Liver (tissue), 8 donors: ENCODE measurements at regions not wholly inside any gene's neighbourhood (a gene's known extent, or its start where the extent isn't known, plus 50 kb on each side); places are given as distances from the start of the nearest gene placed in this dataset.

Experiments used
- DNase-seq: peaks from one replicate; pipeline ENCODE4 v3.0.0-alpha.2; 2017; ENCODE audit warnings: low spot score
- H3K27ac ChIP-seq, 2 donors: one replicate each; pipeline ENCODE4 v1.7.0; 2013; ENCODE audit warnings: inconsistent platforms in 2 of 2, low read length in 2 of 2, control low read depth in 1 of 2, low read depth in 1 of 2, mild to moderate bottlenecking in 1 of 2
- H3K27me3 ChIP-seq, 4 donors: one replicate each; pipeline versions ENCODE4 v1.6.1 to v1.7.0; 2013; ENCODE audit warnings: low read length in 3 of 4, inconsistent platforms in 1 of 4, mild to moderate bottlenecking in 1 of 4, moderate library complexity in 1 of 4; ENCODE audit not compliant: control insufficient read depth in 4 of 4, insufficient read depth in 4 of 4
- H3K36me3 ChIP-seq, 4 donors: one replicate each; pipeline versions ENCODE4 v1.6.1 to v1.7.0; 2013; ENCODE audit warnings: low read length in 3 of 4, mild to moderate bottlenecking in 3 of 4, low read depth in 1 of 4, moderate library complexity in 1 of 4; ENCODE audit not compliant: control insufficient read depth in 4 of 4, insufficient read depth in 3 of 4
- H3K4me1 ChIP-seq, 4 donors: one replicate each; pipeline versions ENCODE4 v1.6.1 to v1.7.0; 2013; ENCODE audit warnings: low read length in 3 of 4, mild to moderate bottlenecking in 3 of 4, moderate library complexity in 1 of 4; ENCODE audit not compliant: control insufficient read depth in 4 of 4, insufficient read depth in 4 of 4
- H3K4me3 ChIP-seq, 3 donors: one replicate each; pipeline versions ENCODE4 v1.6.1 to v1.7.0; 2013; ENCODE audit warnings: low read length in 3 of 3, control low read depth in 1 of 3, low read depth in 1 of 3, mild to moderate bottlenecking in 1 of 3
- H3K9ac ChIP-seq, 2 donors: one replicate each; pipeline ENCODE4 v1.7.0; 2013; ENCODE audit warnings: low read length in 2 of 2, mild to moderate bottlenecking in 2 of 2, moderate library complexity in 2 of 2, control low read depth in 1 of 2, low read depth in 1 of 2
- H3K9me3 ChIP-seq, 4 donors: one replicate each; pipeline versions ENCODE4 v1.6.1 to v1.7.0; 2013; ENCODE audit warnings: low read length in 3 of 4; ENCODE audit not compliant: control insufficient read depth in 4 of 4
- ATF3 ChIP-seq: IDR thresholded peaks from 2 replicates; pipeline ENCODE4 v1.6.1; 2016; ENCODE audit warnings: antibody characterized with exemption
- CTCF ChIP-seq: fragments of 150-350 bp; IDR thresholded peaks from 2 replicates; pipeline ENCODE4 v1.5.1; 2017; ENCODE audit warnings: improper control_type of control experiment, low read depth, low read length; ENCODE audit not compliant: missing input control
- EGR1 ChIP-seq, 2 donors: IDR thresholded peaks; 2 replicates each; pipeline ENCODE4 v1.6.1; 2016 to 2018; ENCODE audit warnings: antibody characterized with exemption in 2 of 2, low read depth in 2 of 2
- FOXA1 ChIP-seq: IDR thresholded peaks from 2 replicates; pipeline ENCODE4 v1.6.1; 2016; ENCODE audit warnings: antibody characterized with exemption
- FOXA2 ChIP-seq: IDR thresholded peaks from 2 replicates; pipeline ENCODE4 v1.6.1; 2016; ENCODE audit warnings: antibody characterized with exemption
- GABPA ChIP-seq, 2 donors: IDR thresholded peaks in 1 of 2; conservative IDR thresholded peaks in 1 of 2; 2 replicates each; pipeline ENCODE4 v1.6.1; 2016; ENCODE audit warnings: antibody characterized with exemption in 2 of 2, mild to moderate bottlenecking in 1 of 2, moderate library complexity in 1 of 2
- HNF4A ChIP-seq, 2 donors: conservative IDR thresholded peaks; 2 replicates each; pipeline ENCODE4 v1.6.1; 2016; ENCODE audit warnings: antibody characterized with exemption in 2 of 2, mild to moderate bottlenecking in 2 of 2
- HNF4G ChIP-seq: IDR thresholded peaks from 2 replicates; pipeline ENCODE4 v1.6.1; 2016; ENCODE audit warnings: antibody characterized with exemption
- JUND ChIP-seq, 2 donors: IDR thresholded peaks; 2 replicates each; pipeline ENCODE4 v1.6.1; 2016; ENCODE audit warnings: antibody characterized with exemption in 2 of 2
- MAX ChIP-seq: IDR thresholded peaks from 2 replicates; pipeline ENCODE4 v1.6.1; 2016; ENCODE audit warnings: antibody characterized with exemption
- NR2F2 ChIP-seq: IDR thresholded peaks from 2 replicates; pipeline ENCODE4 v1.6.1; 2016; ENCODE audit warnings: antibody characterized with exemption
- REST ChIP-seq: IDR thresholded peaks from 2 replicates; pipeline ENCODE4 v1.6.1; 2016; ENCODE audit warnings: antibody characterized with exemption, mild to moderate bottlenecking
- RXRA ChIP-seq, 2 donors: IDR thresholded peaks; 2 replicates each; pipeline ENCODE4 v1.6.1; 2017 to 2018; ENCODE audit warnings: antibody characterized with exemption in 2 of 2, mild to moderate bottlenecking in 1 of 2
- SP1 ChIP-seq: IDR thresholded peaks from 2 replicates; pipeline ENCODE4 v1.6.1; 2018; ENCODE audit warnings: antibody characterized with exemption, mild to moderate bottlenecking
- TAF1 ChIP-seq: conservative IDR thresholded peaks from 2 replicates; pipeline ENCODE4 v1.6.1; 2016; ENCODE audit warnings: antibody characterized with exemption, mild to moderate bottlenecking
- YY1 ChIP-seq: IDR thresholded peaks from 2 replicates; pipeline ENCODE4 v1.6.1; 2016; ENCODE audit warnings: antibody characterized with exemption, mild to moderate bottlenecking
- ZBTB33 ChIP-seq: IDR thresholded peaks from 2 replicates; pipeline ENCODE4 v1.6.1; 2016; ENCODE audit warnings: antibody characterized with exemption
- WGBS: extraction: QIAGEN DNeasy Blood & Tissue Kit; methylation state at CpG from one replicate; pipeline ENCODE4 v1.1.7; 2013; 5-methylcytosine and 5-hydroxymethylcytosine counted together
- donor health status: healthy.
- donor health status: healthy.
- donor health status: healthy.
- donor health status: healthy.
- donor health status: healthy.

GRCh38 chr11:133785795-133786340 lies 59.4 kb downstream of the SPATA19 start (continued):
- no peak for TF ChIP-seq REST
- TF ChIP-seq JUND (IDR thresholded peaks at IDR 0.05), result no peak

- H3K27me3 ChIP-seq, result peaks cover 0 to 9% (median 2%) of the 10 kb centered on the region in 4 donors
- no peaks in the 10 kb centered on the region for H3K36me3 ChIP-seq
- peaks cover 0 to 3% (median 2%) of the 10 kb centered on the region in 4 donors for H3K4me1 ChIP-seq
- H3K27ac ChIP-seq, result no peak overlapping the region
- no peak for DNase-seq
- no peak overlapping the region for H3K4me3 ChIP-seq
- TF ChIP-seq YY1 (no peak), HNF4A (conservative IDR thresholded peaks at IDR 0.05) (no peak), CTCF (no peak), HNF4G (no peak), TAF1 (no peak), NR2F2 (no peak), FOXA1 (no peak), MAX (no peak), SP1 (no peak), FOXA2 (no peak), REST (no peak), JUND (IDR thresholded peaks at IDR 0.05) (no peak), EGR1 (IDR thresholded peaks at IDR 0.05; ENCODE audit: low read depth in 2 of 2) (no peak), ZBTB33 (no peak), GABPA (IDR thresholded peaks at IDR 0.05 in 1 of 2, conservative IDR thresholded peaks at IDR 0.05 in 1 of 2) (no peak), ATF3 (no peak), RXRA (IDR thresholded peaks at IDR 0.05) (no peak)
- no peaks in the 10 kb centered on the region for H3K9me3 ChIP-seq
- WGBS, result 78% methylated on average over 6 of the region's 6 CpGs
- no peak overlapping the region for H3K9ac ChIP-seq
Observed at GRCh38 chr11:133784359-133784758, 61.0 kb downstream of the SPATA19 start.
